ENCODE measurements at regions not wholly inside any gene's neighbourhood (a gene's known extent, or its start where the extent isn't known, plus 50 kb on each side); places are given as distances from the start of the nearest gene placed in this dataset.
"Not testable (repeated sequence)": the region's sequence is repeated elsewhere in the genome, so short reads cannot be mapped to it uniquely, and the experiment has no call there.

- no peaks in the 10 kb centered on the region for H3K36me3 Mint-ChIP-seq
- DNase-seq (no peak), ATAC-seq (no peak)
- H3K4me1 Mint-ChIP-seq, result no peaks in the 10 kb centered on the region
- no peaks in the 10 kb centered on the region for H3K9me3 Mint-ChIP-seq (ENCODE audit: low read depth)
- no peaks in the 10 kb centered on the region for H3K27me3 Mint-ChIP-seq
- CTCF ChIA-PET, result no interaction called here
- no peak overlapping the region for H3K4me3 Mint-ChIP-seq
- H3K27ac Mint-ChIP-seq, result no peak overlapping the region
Measured at GRCh38 chr4:169934794-169935429, 91.3 kb downstream of the MFAP3L start.

- no peaks in the 10 kb centered on the region for H3K36me3 Mint-ChIP-seq
- H3K27ac Mint-ChIP-seq, result no peak overlapping the region
- no peaks in the 10 kb centered on the region for H3K9me3 Mint-ChIP-seq (ENCODE audit: low read depth)
- ATAC-seq (no peak), DNase-seq (no peak)
- no peaks in the 10 kb centered on the region for H3K4me1 Mint-ChIP-seq
- no peak overlapping the region for H3K4me3 Mint-ChIP-seq
- H3K27me3 Mint-ChIP-seq, result no peaks in the 10 kb centered on the region
- CTCF ChIA-PET, result no interaction called here
Measured at GRCh38 chr4:169933531-169933930, 92.7 kb downstream of the MFAP3L start.

GRCh38 chr4:169931964-169932363 lies 94.2 kb downstream of the MFAP3L start:
- CTCF ChIA-PET, result no interaction called here
- DNase-seq, result no peak

GRCh38 chr4:169930755-169931154 lies 95.4 kb downstream of the MFAP3L start:
- H3K9me3 Mint-ChIP-seq (ENCODE audit: low read depth); CTCF ChIA-PET; H3K4me3 Mint-ChIP-seq; H3K27me3 Mint-ChIP-seq; ATAC-seq; H3K27ac Mint-ChIP-seq; H3K4me1 Mint-ChIP-seq; H3K36me3 Mint-ChIP-seq; DNase-seq: not testable (repeated sequence)

More at GRCh38 chr4:169931964-169932363, 94.2 kb downstream of the MFAP3L start:
- Mint-ChIP-seq H3K27me3 (no peaks in the 10 kb centered on the region), H3K4me1 (no peaks in the 10 kb centered on the region), H3K4me3 (no peak overlapping the region), H3K9me3 (ENCODE audit: low read depth) (no peaks in the 10 kb centered on the region), H3K27ac (no peak overlapping the region), H3K36me3 (no peaks in the 10 kb centered on the region)
- no peak for ATAC-seq

- ATAC-seq, result no peak
- H3K27ac Mint-ChIP-seq, result no peak overlapping the region
- no peak overlapping the region for H3K4me3 Mint-ChIP-seq
- no peaks in the 10 kb centered on the region for H3K9me3 Mint-ChIP-seq (ENCODE audit: low read depth)
- no peaks in the 10 kb centered on the region for H3K4me1 Mint-ChIP-seq
- no peak for DNase-seq
- CTCF ChIA-PET, result no interaction called here
- H3K36me3 Mint-ChIP-seq, result no peaks in the 10 kb centered on the region
- H3K27me3 Mint-ChIP-seq, result peaks cover 2% of the 10 kb centered on the region
Measured at GRCh38 chr4:169927280-169927679, 98.9 kb downstream of the MFAP3L start.

GRCh38 chr4:169925678-169926077 lies 100.5 kb downstream of the MFAP3L start:
- H3K4me3 Mint-ChIP-seq, result no peak overlapping the region
- no peaks in the 10 kb centered on the region for H3K9me3 Mint-ChIP-seq (ENCODE audit: low read depth)
- no peaks in the 10 kb centered on the region for H3K4me1 Mint-ChIP-seq
- CTCF ChIA-PET, result no interaction called here
- H3K27me3 Mint-ChIP-seq, result peaks cover 2% of the 10 kb centered on the region
- no peak for ATAC-seq
- DNase-seq, result no peak
- no peaks in the 10 kb centered on the region for H3K36me3 Mint-ChIP-seq
- H3K27ac Mint-ChIP-seq, result no peak overlapping the region

- H3K4me3 Mint-ChIP-seq, result no peak overlapping the region
- H3K27me3 Mint-ChIP-seq, result peaks cover 2% of the 10 kb centered on the region
- no peaks in the 10 kb centered on the region for H3K36me3 Mint-ChIP-seq
- H3K4me1 Mint-ChIP-seq, result no peaks in the 10 kb centered on the region
- no peaks in the 10 kb centered on the region for H3K9me3 Mint-ChIP-seq (ENCODE audit: low read depth)
- H3K27ac Mint-ChIP-seq, result no peak overlapping the region
- CTCF ChIA-PET, result no interaction called here
- ATAC-seq (no peak), DNase-seq (no peak)
Measured at GRCh38 chr4:169922632-169923276, 103.4 kb downstream of the MFAP3L start.

GRCh38 chr4:169921732-169922131 lies 104.5 kb downstream of the MFAP3L start:
- H3K27me3 Mint-ChIP-seq, result no peaks in the 10 kb centered on the region
- no peak overlapping the region for H3K27ac Mint-ChIP-seq
- DNase-seq (no peak), ATAC-seq (no peak)
- no peaks in the 10 kb centered on the region for H3K9me3 Mint-ChIP-seq (ENCODE audit: low read depth)
- H3K4me1 Mint-ChIP-seq, result no peaks in the 10 kb centered on the region
- CTCF ChIA-PET, result no interaction called here
- no peak overlapping the region for H3K4me3 Mint-ChIP-seq
- no peaks in the 10 kb centered on the region for H3K36me3 Mint-ChIP-seq

- H3K36me3 Mint-ChIP-seq, result no peaks in the 10 kb centered on the region
- ATAC-seq, result no peak
Measured at GRCh38 chr4:169921237-169921636, 105.0 kb downstream of the MFAP3L start.

GRCh38 chr4:169919194-169920124 lies 106.7 kb downstream of the MFAP3L start:
- H3K4me1 Mint-ChIP-seq; CTCF ChIA-PET; DNase-seq; H3K36me3 Mint-ChIP-seq; H3K4me3 Mint-ChIP-seq; H3K27ac Mint-ChIP-seq; H3K27me3 Mint-ChIP-seq; ATAC-seq; H3K9me3 Mint-ChIP-seq (ENCODE audit: low read depth): not testable (repeated sequence)

More at GRCh38 chr4:169921237-169921636, 105.0 kb downstream of the MFAP3L start:
- Mint-ChIP-seq H3K9me3 (ENCODE audit: low read depth) (no peaks in the 10 kb centered on the region), H3K4me3 (no peak overlapping the region), H3K27ac (no peak overlapping the region), H3K27me3 (no peaks in the 10 kb centered on the region), H3K4me1 (no peaks in the 10 kb centered on the region)
- no peak for DNase-seq
- CTCF ChIA-PET, result no interaction called here

GRCh38 chr4:169915545-169915944 lies 110.7 kb downstream of the MFAP3L start:
- H3K4me1 Mint-ChIP-seq, result no peaks in the 10 kb centered on the region
- no peaks in the 10 kb centered on the region for H3K27me3 Mint-ChIP-seq
- no peak for ATAC-seq
- no peak overlapping the region for H3K4me3 Mint-ChIP-seq
- no peak for DNase-seq
- CTCF ChIA-PET, result no interaction called here
- no peaks in the 10 kb centered on the region for H3K36me3 Mint-ChIP-seq
- H3K9me3 Mint-ChIP-seq (ENCODE audit: low read depth), result no peaks in the 10 kb centered on the region
- H3K27ac Mint-ChIP-seq, result no peak overlapping the region

GRCh38 chr4:169914866-169915265 lies 111.3 kb downstream of the MFAP3L start:
- Mint-ChIP-seq H3K4me1 (no peaks in the 10 kb centered on the region), H3K9me3 (ENCODE audit: low read depth) (no peaks in the 10 kb centered on the region), H3K27me3 (no peaks in the 10 kb centered on the region), H3K27ac (no peak overlapping the region), H3K36me3 (no peaks in the 10 kb centered on the region), H3K4me3 (no peak overlapping the region)
- no peak for ATAC-seq
- no peak for DNase-seq
- CTCF ChIA-PET, result no interaction called here

- ATAC-seq (no peak), DNase-seq (no peak)
- CTCF ChIA-PET, result no interaction called here
- Mint-ChIP-seq H3K36me3 (no peaks in the 10 kb centered on the region), H3K27ac (no peak overlapping the region), H3K4me3 (no peak overlapping the region), H3K27me3 (no peaks in the 10 kb centered on the region), H3K4me1 (no peaks in the 10 kb centered on the region), H3K9me3 (ENCODE audit: low read depth) (no peaks in the 10 kb centered on the region)
Measured at GRCh38 chr4:169912996-169913395, 113.2 kb downstream of the MFAP3L start.

- CTCF ChIA-PET, result no interaction called here
- no peak overlapping the region for H3K27ac Mint-ChIP-seq
- no peak for ATAC-seq
- H3K4me1 Mint-ChIP-seq, result no peaks in the 10 kb centered on the region
- no peaks in the 10 kb centered on the region for H3K9me3 Mint-ChIP-seq (ENCODE audit: low read depth)
- H3K4me3 Mint-ChIP-seq, result no peak overlapping the region
- no peaks in the 10 kb centered on the region for H3K27me3 Mint-ChIP-seq
- no peaks in the 10 kb centered on the region for H3K36me3 Mint-ChIP-seq
- no peak for DNase-seq
Measured at GRCh38 chr4:169909897-169910296, 116.3 kb downstream of the MFAP3L start.
